ENCODE measurements at regions not wholly inside any gene's neighbourhood (a gene's known extent, or its start where the extent isn't known, plus 50 kb on each side); places are given as distances from the start of the nearest gene placed in this dataset.
A peak's percentile ranks its signal among the peaks of the same experiment; 100 is the strongest.

GRCh38 chr14:42742084-42742483, 1135.4 kb downstream of the LRFN5 start:
- no peak for DNase-seq (ENCODE audit: low spot score)

GRCh38 chr14:42736408-42736807, 1129.7 kb downstream of the LRFN5 start:
- no peak for DNase-seq (ENCODE audit: low spot score)

GRCh38 chr14:42734041-42734440, 1127.4 kb downstream of the LRFN5 start:
- DNase-seq (ENCODE audit: low spot score) = no peak

- no peak for DNase-seq (ENCODE audit: low spot score)
Measured at GRCh38 chr14:42732005-42732404, 1125.3 kb downstream of the LRFN5 start.

GRCh38 chr14:42731480-42731879, 1124.8 kb downstream of the LRFN5 start:
- DNase-seq (ENCODE audit: low spot score) = no peak

- no peak for DNase-seq (ENCODE audit: low spot score)
Measured at GRCh38 chr14:42729681-42730080, 1123.0 kb downstream of the LRFN5 start.

GRCh38 chr14:42719391-42719790, 1112.7 kb downstream of the LRFN5 start:
- DNase-seq (ENCODE audit: low spot score) = no peak

- peak; percentile 9 for DNase-seq (ENCODE audit: low spot score)
Measured at GRCh38 chr14:42715316-42715715, 1108.6 kb downstream of the LRFN5 start.

- DNase-seq (ENCODE audit: low spot score) = no peak
Measured at GRCh38 chr14:42710071-42710470, 1103.4 kb downstream of the LRFN5 start.

- no peak for DNase-seq (ENCODE audit: low spot score)
Measured at GRCh38 chr14:42703501-42703900, 1096.8 kb downstream of the LRFN5 start.

GRCh38 chr14:42687421-42687820, 1080.7 kb downstream of the LRFN5 start:
- no peak for DNase-seq (ENCODE audit: low spot score)

- no peak for DNase-seq (ENCODE audit: low spot score)
Measured at GRCh38 chr14:42683707-42684106, 1077.0 kb downstream of the LRFN5 start.

- DNase-seq (ENCODE audit: low spot score) = no peak
Measured at GRCh38 chr14:42676636-42677035, 1070.0 kb downstream of the LRFN5 start.

- no peak for DNase-seq (ENCODE audit: low spot score)
Measured at GRCh38 chr14:42673963-42674362, 1067.3 kb downstream of the LRFN5 start.

GRCh38 chr14:42671636-42672035, 1065.0 kb downstream of the LRFN5 start:
- DNase-seq (ENCODE audit: low spot score) = no peak

GRCh38 chr14:42665083-42665482, 1058.4 kb downstream of the LRFN5 start:
- peak; percentile 4 for DNase-seq (ENCODE audit: low spot score)

- DNase-seq (ENCODE audit: low spot score) = no peak
Measured at GRCh38 chr14:42664190-42664589, 1057.5 kb downstream of the LRFN5 start.

- DNase-seq (ENCODE audit: low spot score) = no peak
Measured at GRCh38 chr14:42654707-42655106, 1048.0 kb downstream of the LRFN5 start.

- no peak for DNase-seq (ENCODE audit: low spot score)
Measured at GRCh38 chr14:42642787-42643186, 1036.1 kb downstream of the LRFN5 start.

- no peak for DNase-seq (ENCODE audit: low spot score)
Measured at GRCh38 chr14:42633504-42634095, 1026.9 kb downstream of the LRFN5 start.

- DNase-seq (ENCODE audit: low spot score) = no peak
Measured at GRCh38 chr14:42629553-42629952, 1022.9 kb downstream of the LRFN5 start.

GRCh38 chr14:42628602-42629001, 1021.9 kb downstream of the LRFN5 start:
- DNase-seq (ENCODE audit: low spot score) = no peak

GRCh38 chr14:42626986-42627385, 1020.3 kb downstream of the LRFN5 start:
- peak; percentile 16 for DNase-seq (ENCODE audit: low spot score)

- DNase-seq (ENCODE audit: low spot score) = peak; percentile 69
Measured at GRCh38 chr14:42624980-42625761, 1018.5 kb downstream of the LRFN5 start.

All from kidney tubule cell (primary cell).